CD8-positive, alpha-beta memory T cell (primary cell): ENCODE measurements at regions not wholly inside any gene's neighbourhood (a gene's known extent, or its start where the extent isn't known, plus 50 kb on each side); places are given as distances from the start of the nearest gene placed in this dataset.

Experiments
- CTCF ChIA-PET: fragments of 350-600 bp; sonication (Branson Sonifier 250); formaldehyde crosslinking; loops from one replicate; lab custom pipeline; 2021; ENCODE audit warnings: antibody characterized with exemption; lab: Charles Lee
- POLR2A ChIA-PET: fragments of 350-600 bp; sonication (Branson Sonifier 250); formaldehyde crosslinking; loops from one replicate; lab custom pipeline; 2021; ENCODE audit warnings: antibody characterized with exemption; lab: Charles Lee
- DNase-seq, 5 donors: peaks; one replicate each; pipeline versions ENCODE4 v3.0.0 to v3.0.0-alpha.2; 2020 to 2022; ENCODE audit warnings: mixed read lengths in 1 of 5
- H3K27ac ChIP-seq: one replicate; pipeline ENCODE4 v1.7.0; 2013; ENCODE audit warnings: low read depth, mild to moderate bottlenecking, low read length, moderate library complexity
- H3K27me3 ChIP-seq: 2 replicates; pipeline ENCODE4 v1.7.0; 2013; ENCODE audit warnings: low read length, mild to moderate bottlenecking; ENCODE audit not compliant: insufficient read depth, poor library complexity, severe bottlenecking
- H3K36me3 ChIP-seq: 2 replicates; pipeline ENCODE4 v1.7.0; 2013; ENCODE audit warnings: mild to moderate bottlenecking, low read length, moderate library complexity; ENCODE audit not compliant: insufficient read depth
- H3K4me1 ChIP-seq: 2 replicates; pipeline ENCODE4 v1.7.0; 2013; ENCODE audit warnings: mild to moderate bottlenecking, low read length, moderate library complexity; ENCODE audit not compliant: insufficient read depth
- H3K4me3 ChIP-seq: 2 replicates; pipeline ENCODE4 v1.7.0; 2013; ENCODE audit warnings: mild to moderate bottlenecking, low read length
- H3K9me3 ChIP-seq: 2 replicates; pipeline ENCODE4 v1.7.0; 2013; ENCODE audit warnings: mild to moderate bottlenecking, low read length
- H3K27ac Mint-ChIP-seq, 8 donors: one replicate each; pipeline ENCODE4 v1.8.0; 2020 to 2021; ENCODE audit warnings: mixed read lengths in 8 of 8, mild to moderate bottlenecking in 6 of 8, inconsistent platforms in 3 of 8, moderate library complexity in 3 of 8
- H3K27me3 Mint-ChIP-seq, 2 donors: one replicate each; pipeline ENCODE4 v1.8.0; 2020 to 2021; ENCODE audit warnings: mixed read lengths in 2 of 2, mild to moderate bottlenecking in 1 of 2, moderate library complexity in 1 of 2
- H3K36me3 Mint-ChIP-seq, 3 donors: one replicate each; pipeline ENCODE4 v1.8.0; 2020 to 2021; ENCODE audit warnings: mixed read lengths in 3 of 3, inconsistent platforms in 1 of 3, mild to moderate bottlenecking in 1 of 3
- H3K4me1 Mint-ChIP-seq, 3 donors: one replicate each; pipeline ENCODE4 v1.8.0; 2020 to 2021; ENCODE audit warnings: mixed read lengths in 3 of 3, inconsistent platforms in 1 of 3, mild to moderate bottlenecking in 1 of 3
- H3K4me3 Mint-ChIP-seq, 7 donors: one replicate each; pipeline ENCODE4 v1.8.0; 2020 to 2021; ENCODE audit warnings: mixed read lengths in 7 of 7, mild to moderate bottlenecking in 6 of 7, moderate library complexity in 4 of 7, inconsistent platforms in 2 of 7
- H3K9me3 Mint-ChIP-seq, 5 donors: one replicate each; pipeline ENCODE4 v1.8.0; 2020 to 2022; ENCODE audit warnings: mixed read lengths in 5 of 5, mild to moderate bottlenecking in 3 of 5, moderate library complexity in 2 of 5, inconsistent platforms in 1 of 5

- DNase-seq: no peak
- H3K36me3 Mint-ChIP-seq: no peaks in the 10 kb centered on the region
- no peak overlapping the region for H3K27ac Mint-ChIP-seq
- Histone ChIP-seq H3K36me3 (no peaks in the 10 kb centered on the region), H3K27ac (no peak overlapping the region), H3K4me3 (no peak overlapping the region), H3K4me1 (no peaks in the 10 kb centered on the region), H3K27me3 (no peaks in the 10 kb centered on the region), H3K9me3 (no peaks in the 10 kb centered on the region)
- ChIA-PET CTCF (no interaction called here), POLR2A (interaction anchor here (0.7 kb wide), 1 partner anchor 24 kb away, joined by 4 read pairs; no protein-coding TSS in a partner anchor)
- H3K27me3 Mint-ChIP-seq: no peaks in the 10 kb centered on the region
- peaks cover 0 to 3% (median 2%) of the 10 kb centered on the region in 5 donors for H3K9me3 Mint-ChIP-seq
- no peak overlapping the region for H3K4me3 Mint-ChIP-seq
- H3K4me1 Mint-ChIP-seq: no peaks in the 10 kb centered on the region
These were observed 692.0 kb upstream of the IGFBP3 start for GRCh38 chr7:46613116-46613515.

GRCh38 chr7:46611508-46611907 is 690.4 kb upstream of the IGFBP3 start:
- Mint-ChIP-seq H3K9me3 (peaks cover 0 to 3% (median 0%) of the 10 kb centered on the region in 5 donors), H3K36me3 (no peaks in the 10 kb centered on the region), H3K4me1 (no peaks in the 10 kb centered on the region), H3K27ac (no peak overlapping the region), H3K4me3 (no peak overlapping the region), H3K27me3 (no peaks in the 10 kb centered on the region)
- Histone ChIP-seq H3K4me3 (no peak overlapping the region), H3K27me3 (no peaks in the 10 kb centered on the region), H3K36me3 (no peaks in the 10 kb centered on the region), H3K9me3 (no peaks in the 10 kb centered on the region), H3K4me1 (no peaks in the 10 kb centered on the region), H3K27ac (no peak overlapping the region)
- CTCF ChIA-PET: no interaction called here
- POLR2A ChIA-PET: no interaction called here
- no peak for DNase-seq

- Mint-ChIP-seq H3K27ac (no peak overlapping the region), H3K4me3 (no peak overlapping the region), H3K27me3 (no peaks in the 10 kb centered on the region), H3K36me3 (no peaks in the 10 kb centered on the region), H3K4me1 (no peaks in the 10 kb centered on the region), H3K9me3 (peaks cover 0 to 3% (median 0%) of the 10 kb centered on the region in 5 donors)
- ChIA-PET POLR2A (no interaction called here), CTCF (no interaction called here)
- no peak overlapping the region for H3K27ac ChIP-seq
- no peaks in the 10 kb centered on the region for H3K9me3 ChIP-seq
- H3K36me3 ChIP-seq: no peaks in the 10 kb centered on the region
- no peak overlapping the region for H3K4me3 ChIP-seq
- H3K4me1 ChIP-seq: no peaks in the 10 kb centered on the region
- DNase-seq: no peak
- no peaks in the 10 kb centered on the region for H3K27me3 ChIP-seq
These were observed 689.7 kb upstream of the IGFBP3 start for GRCh38 chr7:46610746-46611145.

DNA sequence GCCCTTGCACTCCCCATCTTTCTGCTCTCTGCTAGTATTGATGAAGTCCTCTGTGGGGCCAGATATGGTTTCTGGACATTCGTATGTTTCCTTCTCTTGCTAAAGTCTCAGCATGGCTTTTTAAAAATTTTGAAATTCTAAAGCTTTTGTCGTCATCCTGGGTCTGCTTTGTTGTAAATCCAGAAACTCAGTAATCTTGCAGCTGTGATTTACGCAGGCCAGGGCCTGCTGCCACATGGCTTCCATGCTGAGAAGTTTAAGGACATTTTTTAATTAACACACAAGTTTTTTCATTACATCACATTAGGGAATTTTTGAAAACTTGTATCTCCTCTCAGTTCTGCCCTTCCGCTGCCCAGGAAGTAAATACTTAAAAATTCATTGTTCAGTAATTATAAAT is 686.1 kb upstream of the IGFBP3 start:
- no peaks in the 10 kb centered on the region for H3K9me3 ChIP-seq
- no peak overlapping the region for H3K27ac Mint-ChIP-seq
- H3K4me3 ChIP-seq: no peak overlapping the region
- no peaks in the 10 kb centered on the region for H3K27me3 ChIP-seq
- peaks cover 0 to 2% (median 0%) of the 10 kb centered on the region in 5 donors for H3K9me3 Mint-ChIP-seq
- no peak overlapping the region for H3K4me3 Mint-ChIP-seq
- CTCF ChIA-PET: no interaction called here
- no peak for DNase-seq
- H3K4me1 ChIP-seq: no peaks in the 10 kb centered on the region
- H3K36me3 Mint-ChIP-seq: no peaks in the 10 kb centered on the region
- H3K36me3 ChIP-seq: no peaks in the 10 kb centered on the region
- H3K27ac ChIP-seq: no peak overlapping the region
- H3K4me1 Mint-ChIP-seq: no peaks in the 10 kb centered on the region
- H3K27me3 Mint-ChIP-seq: no peaks in the 10 kb centered on the region
- POLR2A ChIA-PET: no interaction called here

DNA sequence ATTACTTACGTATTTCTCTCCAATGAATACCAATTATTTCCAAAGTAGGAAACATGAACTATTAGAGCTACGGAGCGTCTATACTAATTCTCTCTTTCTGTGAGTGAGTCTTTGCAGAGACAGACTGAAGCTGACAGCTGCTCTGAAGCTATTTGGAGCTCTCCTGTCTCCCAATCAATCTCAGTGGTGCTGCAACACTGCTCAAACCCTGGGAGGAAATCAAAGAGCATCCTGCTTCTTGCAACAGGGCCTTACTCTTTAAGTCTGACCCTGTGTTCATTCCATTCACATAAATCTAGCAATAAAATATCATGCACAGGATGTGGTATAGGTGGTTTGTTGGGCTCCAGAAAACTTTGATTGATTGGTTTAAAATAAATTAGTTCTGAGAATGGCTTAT is 685.7 kb upstream of the IGFBP3 start:
- Mint-ChIP-seq H3K4me3 (no peak overlapping the region), H3K27ac (no peak overlapping the region), H3K9me3 (peaks cover 0 to 2% (median 0%) of the 10 kb centered on the region in 5 donors), H3K36me3 (no peaks in the 10 kb centered on the region), H3K27me3 (no peaks in the 10 kb centered on the region), H3K4me1 (no peaks in the 10 kb centered on the region)
- no peak overlapping the region for H3K27ac ChIP-seq
- DNase-seq: no peak
- no peaks in the 10 kb centered on the region for H3K4me1 ChIP-seq
- no peak overlapping the region for H3K4me3 ChIP-seq
- ChIA-PET CTCF (no interaction called here), POLR2A (no interaction called here)
- H3K9me3 ChIP-seq: no peaks in the 10 kb centered on the region
- H3K27me3 ChIP-seq: no peaks in the 10 kb centered on the region
- no peaks in the 10 kb centered on the region for H3K36me3 ChIP-seq

- Mint-ChIP-seq H3K4me3 (no peak overlapping the region), H3K4me1 (no peaks in the 10 kb centered on the region), H3K27ac (no peak overlapping the region)
These were observed 683.2 kb upstream of the IGFBP3 start for GRCh38 chr7:46604241-46604661.

GRCh38 chr7:46603780-46604179 is 682.7 kb upstream of the IGFBP3 start:
- POLR2A ChIA-PET: no interaction called here
- CTCF ChIA-PET: no interaction called here
- Histone ChIP-seq H3K27ac (no peak overlapping the region), H3K27me3 (no peaks in the 10 kb centered on the region), H3K9me3 (no peaks in the 10 kb centered on the region), H3K36me3 (no peaks in the 10 kb centered on the region), H3K4me3 (no peak overlapping the region), H3K4me1 (no peaks in the 10 kb centered on the region)
- Mint-ChIP-seq H3K4me3 (no peak overlapping the region), H3K27me3 (no peaks in the 10 kb centered on the region), H3K9me3 (peaks cover 0 to 7% (median 0%) of the 10 kb centered on the region in 5 donors), H3K36me3 (no peaks in the 10 kb centered on the region), H3K27ac (no peak overlapping the region), H3K4me1 (no peaks in the 10 kb centered on the region)
- DNase-seq: no peak

More at GRCh38 chr7:46604241-46604661, 683.2 kb upstream of the IGFBP3 start:
- DNase-seq: no peak
- Histone ChIP-seq H3K4me1 (no peaks in the 10 kb centered on the region), H3K27me3 (no peaks in the 10 kb centered on the region), H3K27ac (no peak overlapping the region), H3K9me3 (no peaks in the 10 kb centered on the region), H3K4me3 (no peak overlapping the region), H3K36me3 (no peaks in the 10 kb centered on the region)
- Mint-ChIP-seq H3K27me3 (no peaks in the 10 kb centered on the region), H3K9me3 (peaks cover 0 to 6% (median 0%) of the 10 kb centered on the region in 5 donors), H3K36me3 (no peaks in the 10 kb centered on the region)
- ChIA-PET CTCF (no interaction called here), POLR2A (no interaction called here)

- Mint-ChIP-seq H3K4me3 (no peak overlapping the region), H3K36me3 (no peaks in the 10 kb centered on the region), H3K9me3 (peaks cover 0 to 7% (median 0%) of the 10 kb centered on the region in 5 donors), H3K4me1 (no peaks in the 10 kb centered on the region), H3K27me3 (no peaks in the 10 kb centered on the region), H3K27ac (no peak overlapping the region)
- no peaks in the 10 kb centered on the region for H3K9me3 ChIP-seq
- no peak for DNase-seq
- H3K27ac ChIP-seq: no peak overlapping the region
- no peaks in the 10 kb centered on the region for H3K4me1 ChIP-seq
- ChIA-PET CTCF (no interaction called here), POLR2A (no interaction called here)
- no peaks in the 10 kb centered on the region for H3K27me3 ChIP-seq
- H3K36me3 ChIP-seq: no peaks in the 10 kb centered on the region
- H3K4me3 ChIP-seq: no peak overlapping the region
These were observed 682.3 kb upstream of the IGFBP3 start for GRCh38 chr7:46603296-46603752.

DNA sequence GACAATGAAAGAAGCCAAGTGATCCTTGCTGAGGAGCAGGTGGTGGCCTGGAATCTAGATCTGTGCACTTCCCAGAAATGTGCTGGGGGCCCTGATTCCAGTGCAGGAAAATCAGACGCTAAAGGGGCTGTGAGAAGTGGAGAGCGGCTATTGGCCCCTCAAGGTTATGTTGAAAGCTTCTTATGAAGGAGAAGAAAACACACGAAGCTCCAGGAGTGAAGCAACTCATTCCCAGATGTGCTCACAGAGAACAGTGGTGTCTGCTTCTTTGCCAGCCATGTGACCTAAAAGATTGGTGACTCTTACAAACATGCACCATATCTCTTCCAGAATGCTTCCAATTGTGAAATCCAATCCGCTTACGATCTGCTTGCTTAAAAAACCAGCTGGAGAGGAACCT is 679.3 kb upstream of the IGFBP3 start:
- ChIA-PET CTCF (no interaction called here), POLR2A (no interaction called here)
- no peak overlapping the region for H3K27ac ChIP-seq
- DNase-seq: no peak
- no peaks in the 10 kb centered on the region for H3K4me1 Mint-ChIP-seq
- H3K4me3 Mint-ChIP-seq: no peak overlapping the region
- H3K4me3 ChIP-seq: no peak overlapping the region
- H3K9me3 Mint-ChIP-seq: peaks cover 0 to 9% (median 2%) of the 10 kb centered on the region in 5 donors
- H3K36me3 Mint-ChIP-seq: no peaks in the 10 kb centered on the region
- H3K27me3 Mint-ChIP-seq: no peaks in the 10 kb centered on the region
- no peaks in the 10 kb centered on the region for H3K36me3 ChIP-seq
- H3K4me1 ChIP-seq: no peaks in the 10 kb centered on the region
- H3K9me3 ChIP-seq: no peaks in the 10 kb centered on the region
- no peak overlapping the region for H3K27ac Mint-ChIP-seq
- H3K27me3 ChIP-seq: no peaks in the 10 kb centered on the region
